GM12878 (cell line): ENCODE measurements at regions not wholly inside any gene's neighbourhood (a gene's known extent, or its start where the extent isn't known, plus 50 kb on each side); places are given as distances from the start of the nearest gene placed in this dataset.

ENCODE experiments used
- E2F4 ChIP-seq: IDR thresholded peaks from 2 replicates; pipeline ENCODE4 v1.6.1; 2012; ENCODE audit warnings: low read depth, low read length, improper control_type of control experiment
- HDAC2 ChIP-seq: fragments of 200-600 bp; sonication (generic); IDR thresholded peaks from 2 replicates; pipeline ENCODE4 v1.6.1; 2017
- IKZF1 ChIP-seq: fragments of 450-650 bp; conservative IDR thresholded peaks from 2 replicates; pipeline ENCODE4 v1.6.1; 2017; ENCODE audit warnings: antibody characterized with exemption, mild to moderate bottlenecking
- IRF3 ChIP-seq: fragments of 450-650 bp; IDR thresholded peaks from 2 replicates; pipeline ENCODE4 v1.6.1; 2014; ENCODE audit warnings: mild to moderate bottlenecking
- JUND ChIP-seq: IDR thresholded peaks from 2 replicates; pipeline ENCODE4 v1.6.1; 2012; ENCODE audit warnings: low read depth, mild to moderate bottlenecking, low read length, improper control_type of control experiment, moderate library complexity
- MYB ChIP-seq: fragments of 150-350 bp; IDR thresholded peaks from 2 replicates; pipeline ENCODE4 v1.6.1; 2014; ENCODE audit warnings: mild to moderate bottlenecking, low read depth, low read length, borderline replicate concordance
- PBX3 ChIP-seq: IDR thresholded peaks from 2 replicates; pipeline ENCODE4 v1.6.1; 2011; ENCODE audit warnings: mild to moderate bottlenecking, low read depth, low read length, moderate library complexity; ENCODE audit not compliant: insufficient replicate concordance
- PML ChIP-seq: IDR thresholded peaks from 2 replicates; pipeline ENCODE4 v1.6.1; 2012; ENCODE audit warnings: low read length, inconsistent platforms
- PRDM15 ChIP-seq: fragments of 450-650 bp; formaldehyde crosslinking; IDR thresholded peaks from 2 replicates; pipeline ENCODE4 v1.4.0; 2020; ENCODE audit warnings: mild to moderate bottlenecking, moderate library complexity
- RCOR1 ChIP-seq: conservative IDR thresholded peaks from 2 replicates; pipeline ENCODE4 v1.6.1; 2012; ENCODE audit warnings: low read depth, low read length, improper control_type of control experiment
- RUNX3 ChIP-seq: IDR thresholded peaks from 2 replicates; pipeline ENCODE4 v1.6.1; 2012; ENCODE audit warnings: low read length, inconsistent platforms
- TCF7 ChIP-seq: IDR thresholded peaks from 2 replicates; pipeline ENCODE4 v1.6.1; 2014; ENCODE audit warnings: antibody characterized with exemption, borderline replicate concordance
- ZNF592 ChIP-seq: fragments of 450-650 bp; IDR thresholded peaks from 2 replicates; pipeline ENCODE4 v1.6.1; 2017; ENCODE audit warnings: mild to moderate bottlenecking, moderate library complexity
- ZNF687 ChIP-seq: fragments of 450-650 bp; IDR thresholded peaks from 2 replicates; pipeline ENCODE4 v1.6.1; 2017; ENCODE audit warnings: mild to moderate bottlenecking, moderate library complexity

GRCh38 chr6:120857422-120857821 is 476.9 kb downstream of the TBC1D32 start (continued):
- TF ChIP-seq PRDM15 (CRISPR knock-in tag) (no peak), PBX3 (no peak), JUND (no peak), ZNF592 (no peak), HDAC2 (no peak), E2F4 (no peak), ZNF687 (no peak), IRF3 (no peak), RCOR1 (no peak), RUNX3 (no peak), MYB (no peak), PML (no peak), TCF7 (no peak), IKZF1 (no peak)
- TF ChIP-seq, all 136 proteins: peak for 0
